HCT116 (cell line): ENCODE measurements at regions not wholly inside any gene's neighbourhood (a gene's known extent, or its start where the extent isn't known, plus 50 kb on each side); places are given as distances from the start of the nearest gene placed in this dataset.

Experiments
- ATAC-seq: fragments of 200-7000 bp; cut with Tn5 transposase; 2 replicates; pipeline ENCODE4 v1.9.1; 2020; ENCODE audit warnings: mild to moderate bottlenecking, moderate library complexity
- BruUV-seq: library from RNA; stranded (reverse); fragments of 400-500 nt; replicated peaks from 2 replicates; lab custom pipeline; 2021; lab: Mats Ljungman, UMichigan
- CTCF ChIA-PET: fragments of 300-600 bp; sonication (Branson Sonifier 250); formaldehyde crosslinking; loops from one replicate; lab custom pipeline; 2021; ENCODE audit warnings: antibody characterized with exemption; lab: Charles Lee
- POLR2A ChIA-PET: fragments of 300-600, 350-600 bp; sonication (Branson Sonifier 250); formaldehyde crosslinking; loops from one replicate; lab custom pipeline; 2021; ENCODE audit warnings: antibody characterized with exemption; lab: Charles Lee
- RAD21 ChIA-PET, 2 experiments: fragments of 300-600 bp; sonication (Branson Sonifier 250); formaldehyde crosslinking; loops; one replicate each; lab custom pipeline; 2023; ENCODE audit warnings: low total read pairs in 2 of 2; ENCODE audit not compliant: uncharacterized antibody in 2 of 2, unreplicated experiment in 2 of 2, low non-redundant PET in 1 of 2; lab: Charles Lee
- DNase-seq: peaks from one replicate; pipeline ENCODE4 v3.0.0-alpha.2; 2010; ENCODE audit warnings: low read depth, low spot score
- H2AFZ ChIP-seq: fragments of 200-600 bp; shearing (Covaris generic), sonication (generic); 2 replicates; pipeline ENCODE4 v1.6.1; 2017; ENCODE audit warnings: low read depth, mixed run types, mixed read lengths, antibody characterized with exemption, low read length; ENCODE audit not compliant: poor library complexity, severe bottlenecking
- H3K27ac ChIP-seq: 2 replicates; pipeline ENCODE4 v1.5.1; 2012; ENCODE audit warnings: low read depth, low read length
- H3K27me3 ChIP-seq: fragments of 200-600 bp; sonication (generic); 2 replicates; pipeline ENCODE4 v1.6.1; 2016; ENCODE audit warnings: mixed run types, low read length, mixed read lengths; ENCODE audit not compliant: insufficient read depth
- H3K36me3 ChIP-seq, 2 experiments: fragments of 200-500 bp in 1 of 2; fragments of 200-600 bp in 1 of 2; sonication (Bioruptor generic) in 1 of 2; sonication (generic) in 1 of 2; 2 replicates each; pipeline versions ENCODE4 v1.5.1 to v1.6.1; 2014 to 2016; ENCODE audit warnings: low read length in 2 of 2, inconsistent platforms in 1 of 2, mixed read lengths in 1 of 2, mixed run types in 1 of 2; ENCODE audit not compliant: insufficient read depth in 2 of 2, control insufficient read depth in 1 of 2
- H3K4me1 ChIP-seq, 2 experiments: fragments of 200-600 bp in 1 of 2; sonication (generic) in 1 of 2; 2 replicates each; pipeline versions ENCODE4 v1.5.1 to v1.6.1; 2012 to 2017; ENCODE audit warnings: low read length in 2 of 2, inconsistent platforms in 1 of 2, mild to moderate bottlenecking in 1 of 2, mixed read lengths in 1 of 2, mixed run types in 1 of 2, moderate library complexity in 1 of 2; ENCODE audit not compliant: insufficient read depth in 2 of 2, control insufficient read depth in 1 of 2
- H3K4me2 ChIP-seq: fragments of 200-600 bp; sonication (generic); 2 replicates; pipeline ENCODE4 v1.6.1; 2017; ENCODE audit warnings: mixed run types, low read length, mixed read lengths
- H3K4me3 ChIP-seq, 2 experiments: fragments of 200-600 bp in 1 of 2; sonication (generic) in 1 of 2; replicated peaks in 1 of 2; 2 replicates each; pipeline ENCODE4 v1.5.1; 2011 to 2016; ENCODE audit warnings: low read length in 2 of 2, control low read depth in 1 of 2, low read depth in 1 of 2, mild to moderate bottlenecking in 1 of 2, mixed read lengths in 1 of 2, mixed run types in 1 of 2
- H3K79me2 ChIP-seq: fragments of 200-600 bp; sonication (generic); 2 replicates; pipeline ENCODE4 v1.6.1; 2017; ENCODE audit warnings: mild to moderate bottlenecking, mixed run types, low read length, moderate library complexity, mixed read lengths; ENCODE audit not compliant: insufficient read depth
- H3K9ac ChIP-seq: fragments of 200-600 bp; sonication (generic); 2 replicates; pipeline ENCODE4 v1.6.1; 2016; ENCODE audit warnings: low read length, mixed read lengths
- H3K9me2 ChIP-seq: fragments of 200-600 bp; sonication (generic), shearing (Covaris generic); 2 replicates; pipeline ENCODE4 v1.6.1; 2017; ENCODE audit warnings: mixed run types, mild to moderate bottlenecking, moderate library complexity; ENCODE audit not compliant: insufficient read depth
- H3K9me3 ChIP-seq, 2 experiments: fragments of 200-500 bp in 1 of 2; fragments of 200-600 bp in 1 of 2; sonication (Bioruptor generic) in 1 of 2; sonication (generic) in 1 of 2; 2 replicates each; pipeline ENCODE4 v1.6.1; 2014 to 2017; ENCODE audit warnings: low read length in 2 of 2, mixed read lengths in 2 of 2, inconsistent platforms in 1 of 2, low read depth in 1 of 2, mild to moderate bottlenecking in 1 of 2, mixed run types in 1 of 2, moderate library complexity in 1 of 2; ENCODE audit not compliant: control insufficient read depth in 1 of 2, insufficient read depth in 1 of 2
- H4K20me1 ChIP-seq: fragments of 200-600 bp; sonication (generic), shearing (Covaris generic); 2 replicates; pipeline ENCODE4 v1.6.1; 2017; ENCODE audit warnings: mixed run types, mild to moderate bottlenecking, moderate library complexity; ENCODE audit not compliant: insufficient read depth
- ATF3 ChIP-seq: IDR thresholded peaks from 2 replicates; pipeline ENCODE4 v1.6.1; 2012
- ELF1 ChIP-seq: IDR thresholded peaks from 2 replicates; pipeline ENCODE4 v1.6.1; 2012; ENCODE audit warnings: low read depth, borderline replicate concordance
- FOSL1 ChIP-seq: IDR thresholded peaks from 2 replicates; pipeline ENCODE4 v1.6.1; 2012; ENCODE audit warnings: low read depth
- MAX ChIP-seq: IDR thresholded peaks from 2 replicates; pipeline ENCODE4 v1.6.1; 2012
- POLR2A ChIP-seq: IDR thresholded peaks from 2 replicates; pipeline ENCODE4 v1.7.0; 2011; ENCODE audit warnings: borderline replicate concordance; ENCODE audit not compliant: insufficient read depth, insufficient read length; ENCODE audit errors: extremely low read depth
- POLR2AphosphoS5 ChIP-seq: IDR thresholded peaks from 2 replicates; pipeline ENCODE4 v1.6.1; 2011; ENCODE audit warnings: mild to moderate bottlenecking, low read depth, low read length, moderate library complexity
- RAD21 ChIP-seq: IDR thresholded peaks from 2 replicates; pipeline ENCODE4 v1.6.1; 2012; ENCODE audit warnings: low read depth, mild to moderate bottlenecking
- REST ChIP-seq: IDR thresholded peaks from 2 replicates; pipeline ENCODE4 v1.6.1; 2012; ENCODE audit warnings: low read depth
- YY1 ChIP-seq: IDR thresholded peaks from 2 replicates; pipeline ENCODE4 v1.6.1; 2011; ENCODE audit warnings: low read length, low read depth, moderate library complexity, mild to moderate bottlenecking; ENCODE audit not compliant: insufficient replicate concordance; ENCODE audit errors: extremely low read depth
- ZNF274 ChIP-seq: fragments of 200-500 bp; sonication (Bioruptor generic); IDR thresholded peaks from 2 replicates; pipeline ENCODE4 v1.6.1; 2014; ENCODE audit warnings: mild to moderate bottlenecking, low read depth, low read length, inconsistent platforms
- intact Hi-C: fragments of 100-400 bp; cut with micrococcal nuclease; formaldehyde crosslinking; loops from 2 replicates; pipeline ENCODE4 v1.10.0; 2022

- ATAC-seq: no peak
- no TSS peak for BruUV-seq
- POLR2A ChIA-PET: no interaction called here
Measured at GRCh38 chr7:67401492-67401891, 404.9 kb downstream of the TYW1 start.

More at GRCh38 chr7:67401492-67401891, 404.9 kb downstream of the TYW1 start:
- no peak for DNase-seq
- TF ChIP-seq FOSL1: no peak
- no peak for TF ChIP-seq POLR2A
- no peak for TF ChIP-seq ZNF274
- no peak for TF ChIP-seq REST
- TF ChIP-seq ELF1: no peak
- TF ChIP-seq YY1: no peak
- no peak for TF ChIP-seq RAD21
- no peak for TF ChIP-seq MAX
- TF ChIP-seq POLR2AphosphoS5: no peak
- TF ChIP-seq ATF3: no peak
- TF ChIP-seq, all 23 proteins: peak for 0
- H4K20me1 ChIP-seq: no peaks in the 10 kb centered on the region
- H3K27me3 ChIP-seq: no peaks in the 10 kb centered on the region
- no peak overlapping the region for H3K4me3 ChIP-seq
- H3K9me3 ChIP-seq: no peaks in the 10 kb centered on the region
- ChIA-PET CTCF (no interaction called here), RAD21 (no interaction called here)
- H3K4me1 ChIP-seq: no peaks in the 10 kb centered on the region
- no peaks in the 10 kb centered on the region for H3K9me2 ChIP-seq
- no peaks in the 10 kb centered on the region for H3K79me2 ChIP-seq
- H3K27ac ChIP-seq: no peak overlapping the region
- no peak overlapping the region for H3K9ac ChIP-seq
- no peaks in the 10 kb centered on the region for H3K36me3 ChIP-seq
- no peak overlapping the region for H3K4me2 ChIP-seq
- intact Hi-C loops: no loop called here
- no peak overlapping the region for H2AFZ ChIP-seq
